ENCODE measurements at regions not wholly inside any gene's neighbourhood (a gene's known extent, or its start where the extent isn't known, plus 50 kb on each side); places are given as distances from the start of the nearest gene placed in this dataset.
"Not testable (repeated sequence)": the region's sequence is repeated elsewhere in the genome, so short reads cannot be mapped to it uniquely, and the experiment has no call there.

GRCh38 chr21:31819692-31820091 lies 53.1 kb upstream of the HUNK start:
- DNase-seq (ENCODE audit: low read depth) = not testable (repeated sequence)

- not testable (repeated sequence) for DNase-seq (ENCODE audit: low read depth)
These were observed 58.5 kb upstream of the HUNK start for GRCh38 chr21:31814356-31814755.

GRCh38 chr21:31813862-31814261 lies 59.0 kb upstream of the HUNK start:
- no peak for DNase-seq (ENCODE audit: low read depth)

- no peak for DNase-seq (ENCODE audit: low read depth)
These were observed 68.8 kb upstream of the HUNK start for GRCh38 chr21:31804008-31804394.

GRCh38 chr21:31803039-31804007 lies 69.5 kb upstream of the HUNK start:
- DNase-seq (ENCODE audit: low read depth) = no peak

GRCh38 chr21:31802331-31802730 lies 70.4 kb upstream of the SCAF4 start:
- DNase-seq (ENCODE audit: low read depth) = no peak

- DNase-seq (ENCODE audit: low read depth) = no peak
These were observed 69.8 kb upstream of the SCAF4 start for GRCh38 chr21:31801551-31802219.

- DNase-seq (ENCODE audit: low read depth) = no peak
These were observed 67.2 kb upstream of the SCAF4 start for GRCh38 chr21:31798842-31799704.

- DNase-seq (ENCODE audit: low read depth) = no peak
These were observed 64.1 kb upstream of the SCAF4 start for GRCh38 chr21:31795992-31796391.

- DNase-seq (ENCODE audit: low read depth) = not testable (repeated sequence)
These were observed 58.5 kb upstream of the SCAF4 start for GRCh38 chr21:31790420-31790819.

- DNase-seq (ENCODE audit: low read depth) = no peak
These were observed 56.7 kb upstream of the SCAF4 start for GRCh38 chr21:31788581-31788980.

- DNase-seq (ENCODE audit: low read depth) = not testable (repeated sequence)
These were observed 55.8 kb upstream of the SCAF4 start for GRCh38 chr21:31787691-31788090.

- DNase-seq (ENCODE audit: low read depth) = no peak
These were observed 54.4 kb upstream of the SCAF4 start for GRCh38 chr21:31786164-31786920.

- DNase-seq (ENCODE audit: low read depth) = peak; percentile 54
These were observed 53.6 kb upstream of the SCAF4 start for GRCh38 chr21:31785237-31786163.

GRCh38 chr21:31781737-31782136 lies 49.8 kb upstream of the SCAF4 start:
- peak; percentile 9 for DNase-seq (ENCODE audit: low read depth)

All from GM04504 (cell line).